ENCODE measurements at regions not wholly inside any gene's neighbourhood (a gene's known extent, or its start where the extent isn't known, plus 50 kb on each side); places are given as distances from the start of the nearest gene placed in this dataset.

DNA sequence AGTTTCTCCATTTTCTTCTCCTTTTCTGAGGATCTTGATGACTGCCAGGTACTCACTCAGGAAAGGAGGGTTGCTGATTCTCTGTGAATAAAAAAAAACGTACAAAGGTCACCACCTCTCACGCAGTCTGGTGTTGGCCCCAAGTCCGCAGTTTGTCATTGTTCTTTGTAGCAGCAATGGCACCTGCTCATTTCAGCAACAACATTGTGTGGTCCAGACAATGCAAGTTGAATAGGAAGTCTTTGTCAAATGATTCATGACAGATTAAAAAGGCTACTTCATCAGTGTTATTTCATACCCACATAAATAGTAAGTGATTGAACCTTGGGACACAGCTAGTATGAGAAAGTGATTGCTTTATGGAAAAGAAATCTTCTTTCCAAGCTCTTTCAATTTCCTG, 653.5 kb upstream of the MGMT start:
- DNase-seq (ENCODE audit: low read depth) = no peak

- DNase-seq (ENCODE audit: low read depth) = no peak
Measured at GRCh38 chr10:128814024-128814423, 653.0 kb upstream of the MGMT start.

DNA sequence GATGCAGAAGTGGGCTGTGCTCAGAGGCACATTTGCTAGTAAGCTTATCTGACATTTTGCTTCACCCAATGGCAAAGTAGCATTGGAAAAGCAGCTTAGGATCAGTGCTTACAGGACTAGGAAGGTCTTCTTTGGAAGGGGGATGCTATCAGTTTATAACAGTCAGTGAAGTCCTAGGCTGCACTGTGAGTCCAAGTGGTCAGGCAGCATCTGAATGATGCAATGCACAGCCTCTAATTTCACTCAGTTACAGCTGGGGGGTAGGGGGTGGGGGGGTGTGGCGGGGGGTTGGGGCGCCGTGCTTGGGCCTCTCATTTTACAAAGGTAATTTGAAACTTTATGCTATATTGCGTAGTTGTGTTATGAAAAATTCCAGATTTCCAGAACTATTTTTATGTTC, 652.3 kb upstream of the MGMT start:
- no peak for DNase-seq (ENCODE audit: low read depth)

DNA sequence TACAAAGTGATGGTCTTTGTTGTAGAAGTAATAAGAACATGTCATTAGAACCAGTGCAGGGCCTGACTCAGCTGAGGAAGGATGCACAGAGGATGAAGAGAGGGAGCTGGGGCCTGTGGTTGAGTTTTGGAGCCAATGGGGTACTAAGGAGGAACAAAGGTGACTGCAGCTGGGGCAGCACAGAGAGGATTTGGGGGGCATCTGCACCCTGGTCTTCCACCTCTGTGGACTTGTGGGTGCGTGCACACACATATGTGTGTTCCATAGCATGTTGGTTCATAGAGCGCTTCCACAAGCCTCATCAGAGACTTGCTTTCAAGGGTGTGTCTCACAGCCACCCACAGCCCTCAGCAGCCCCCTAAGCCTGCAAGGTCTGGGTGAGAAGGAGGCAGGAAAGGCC, 650.3 kb upstream of the MGMT start:
- DNase-seq (ENCODE audit: low read depth) = no peak

- no peak for DNase-seq (ENCODE audit: low read depth)
Measured at GRCh38 chr10:128817636-128818035, 649.4 kb upstream of the MGMT start.

DNA sequence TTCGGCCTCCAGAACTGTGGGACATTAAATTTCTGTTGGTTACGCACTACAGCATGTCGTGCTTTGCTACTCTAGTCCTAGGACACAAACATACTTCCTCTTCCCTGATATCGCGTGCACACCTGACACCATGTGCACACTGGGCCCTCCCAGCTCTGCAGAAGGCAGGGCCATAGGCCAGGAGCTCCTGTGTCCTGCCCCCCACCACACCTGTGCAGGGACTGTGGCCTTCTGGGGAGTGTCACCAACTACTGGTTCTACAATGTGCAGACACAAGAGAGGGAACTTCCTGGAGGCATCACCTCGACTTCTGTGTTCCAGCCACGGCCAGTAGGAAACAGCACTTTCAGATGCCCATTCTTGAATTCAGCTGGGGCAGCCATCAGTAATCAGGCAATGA, 646.4 kb upstream of the MGMT start:
- no peak for DNase-seq (ENCODE audit: low read depth)

- no peak for DNase-seq (ENCODE audit: low read depth)
Measured at GRCh38 chr10:128823201-128823600, 643.8 kb upstream of the MGMT start.

- DNase-seq (ENCODE audit: low read depth) = no peak
Measured at GRCh38 chr10:128825626-128826025, 641.4 kb upstream of the MGMT start.

DNA sequence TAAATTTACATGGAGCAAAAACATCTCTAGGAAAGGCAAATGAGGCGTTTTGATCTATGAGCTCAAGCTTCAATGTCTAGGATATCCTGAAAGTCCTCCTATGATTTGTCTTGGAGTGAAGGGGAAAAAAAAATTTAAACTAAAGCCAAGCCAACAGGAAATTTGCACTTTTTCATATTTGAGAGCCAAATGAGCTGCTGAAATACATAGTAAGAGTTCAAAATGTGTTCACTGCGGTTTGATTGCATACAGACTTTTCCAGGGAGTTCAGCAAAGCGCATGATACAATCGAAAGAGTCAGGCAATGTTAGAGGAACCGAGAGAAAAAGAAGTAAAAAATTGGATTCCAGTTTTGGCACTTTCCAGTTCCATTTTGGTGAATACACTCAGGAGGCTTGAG, 633.4 kb upstream of the MGMT start:
- no peak for DNase-seq (ENCODE audit: low read depth)

DNA sequence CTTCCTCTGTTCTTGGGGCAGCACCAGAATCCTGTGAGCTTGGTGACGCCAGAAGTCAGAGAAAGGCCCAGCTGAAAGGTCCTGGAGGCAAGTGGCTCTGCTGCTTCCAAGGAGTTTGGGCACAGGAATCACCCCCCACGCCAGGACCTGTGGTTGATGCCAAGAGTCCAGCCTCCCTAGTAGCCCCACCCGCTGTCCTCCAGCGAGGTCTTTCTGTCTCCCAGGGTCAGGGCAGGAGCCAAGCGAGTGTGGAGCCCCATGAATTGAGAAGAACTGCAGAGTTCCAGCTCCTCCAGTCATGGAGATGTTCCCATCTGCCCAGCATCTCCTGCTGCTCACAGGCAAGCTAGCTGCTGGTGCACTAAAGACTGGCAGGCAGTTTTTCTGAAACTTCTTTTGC, 631.7 kb upstream of the MGMT start:
- no peak for DNase-seq (ENCODE audit: low read depth)

- no peak for DNase-seq (ENCODE audit: low read depth)
Measured at GRCh38 chr10:128837478-128837877, 629.6 kb upstream of the MGMT start.

DNA sequence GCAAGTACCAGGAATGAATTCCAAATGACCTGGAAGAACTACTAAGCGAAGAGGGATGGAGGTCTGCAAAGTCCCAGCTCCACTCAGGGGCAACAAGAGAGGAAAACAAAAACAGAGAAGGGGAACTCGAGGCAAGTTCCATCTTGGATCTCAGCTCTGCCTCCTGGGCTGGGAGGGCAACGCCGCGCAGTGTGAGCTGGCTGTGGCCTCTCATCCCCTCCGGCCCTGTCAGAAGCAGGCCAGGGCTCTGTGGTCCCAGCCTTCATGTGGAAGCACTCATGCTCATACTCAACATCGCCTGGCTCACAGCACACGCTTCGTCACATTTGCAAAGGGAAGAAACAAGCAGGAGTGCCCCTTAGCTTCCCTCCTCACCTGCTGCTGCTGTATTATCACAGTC, 627.9 kb upstream of the MGMT start:
- no peak for DNase-seq (ENCODE audit: low read depth)

GRCh38 chr10:128839701-128840100, 627.3 kb upstream of the MGMT start:
- no peak for DNase-seq (ENCODE audit: low read depth)

DNA sequence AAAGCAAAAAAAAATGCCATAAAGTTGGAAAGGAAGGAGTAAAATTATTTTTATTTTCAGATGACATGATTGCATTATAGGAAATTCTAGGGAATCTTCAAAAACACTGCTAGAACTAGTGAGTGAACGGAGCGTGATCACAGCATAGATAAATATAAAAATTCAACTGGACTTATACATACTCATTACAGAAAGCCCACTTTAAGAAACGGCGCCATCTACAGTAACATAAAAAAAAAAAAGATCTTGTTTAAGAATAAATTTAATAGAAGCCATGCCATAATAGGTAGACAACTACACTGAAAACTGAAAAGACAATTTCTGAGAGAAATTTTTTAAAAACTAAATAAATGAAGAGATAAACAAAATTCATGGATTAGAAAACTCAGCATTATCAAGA, 623.1 kb upstream of the MGMT start:
- no peak for DNase-seq (ENCODE audit: low read depth)

DNA sequence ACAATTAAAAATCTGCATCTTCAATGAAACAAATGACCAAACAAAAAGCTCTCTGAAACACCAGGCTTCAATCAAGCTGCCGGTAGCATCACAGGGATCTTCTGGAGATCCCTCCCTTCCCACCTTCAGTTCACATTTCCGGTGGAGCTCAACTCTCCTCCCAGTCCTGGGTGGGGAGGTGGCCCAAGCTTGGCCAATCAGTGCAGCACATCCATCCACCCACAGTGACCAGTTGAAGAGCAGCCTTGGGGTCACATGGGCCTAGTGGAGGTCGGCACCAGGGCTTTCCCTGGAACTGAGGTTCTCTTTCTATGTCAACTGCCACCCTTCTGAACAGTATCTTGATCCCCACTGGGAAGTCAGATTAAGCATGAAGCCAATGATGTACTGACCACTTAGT, 620.1 kb upstream of the MGMT start:
- DNase-seq (ENCODE audit: low read depth) = no peak

- DNase-seq (ENCODE audit: low read depth) = no peak
Measured at GRCh38 chr10:128848810-128849209, 618.2 kb upstream of the MGMT start.

GRCh38 chr10:128850647-128851046, 616.4 kb upstream of the MGMT start:
- DNase-seq (ENCODE audit: low read depth) = no peak

DNA sequence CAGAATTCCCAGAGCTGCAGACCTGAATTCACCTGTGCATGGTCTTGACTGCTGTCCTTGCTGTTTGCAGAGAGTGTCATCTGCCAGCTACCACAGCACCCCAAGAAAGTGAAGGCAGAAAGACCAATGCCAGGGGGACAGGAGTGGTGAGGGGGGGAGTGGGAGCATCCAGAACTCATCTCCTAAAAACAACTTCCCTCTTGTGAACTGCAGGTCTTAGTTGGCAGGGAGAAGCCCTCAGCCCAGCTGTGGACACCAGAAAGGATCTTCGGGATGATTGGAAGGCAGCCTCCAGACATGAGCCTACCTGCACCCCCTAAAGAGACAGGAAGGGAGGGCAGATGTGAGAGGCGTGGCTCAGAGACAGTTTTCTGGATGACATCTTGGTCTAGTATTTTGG, 615.8 kb upstream of the MGMT start:
- DNase-seq (ENCODE audit: low read depth) = no peak

- no peak for DNase-seq (ENCODE audit: low read depth)
Measured at GRCh38 chr10:128851726-128852125, 615.3 kb upstream of the MGMT start.

GRCh38 chr10:128852449-128852848, 614.6 kb upstream of the MGMT start:
- no peak for DNase-seq (ENCODE audit: low read depth)

DNA sequence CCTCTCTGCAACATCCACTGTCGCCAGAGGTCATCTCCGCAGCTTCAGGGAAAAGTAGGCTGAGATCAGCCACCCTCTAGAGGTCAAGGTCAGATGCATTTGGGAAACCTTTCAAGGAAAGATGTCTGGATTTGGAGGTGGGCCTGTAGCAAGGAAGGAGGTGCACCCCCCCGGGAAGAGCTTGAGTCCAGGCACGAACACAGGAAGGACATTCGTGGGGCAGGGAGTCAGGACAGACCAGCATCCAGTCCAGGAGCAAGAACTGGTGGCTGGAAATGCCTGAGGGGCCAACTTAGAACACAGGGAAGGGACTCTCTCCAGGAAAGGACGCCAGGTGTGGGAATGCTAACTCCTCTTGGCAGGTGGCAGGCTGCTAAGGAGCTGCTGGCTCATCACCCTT, 614.1 kb upstream of the MGMT start:
- no peak for DNase-seq (ENCODE audit: low read depth)

DNA sequence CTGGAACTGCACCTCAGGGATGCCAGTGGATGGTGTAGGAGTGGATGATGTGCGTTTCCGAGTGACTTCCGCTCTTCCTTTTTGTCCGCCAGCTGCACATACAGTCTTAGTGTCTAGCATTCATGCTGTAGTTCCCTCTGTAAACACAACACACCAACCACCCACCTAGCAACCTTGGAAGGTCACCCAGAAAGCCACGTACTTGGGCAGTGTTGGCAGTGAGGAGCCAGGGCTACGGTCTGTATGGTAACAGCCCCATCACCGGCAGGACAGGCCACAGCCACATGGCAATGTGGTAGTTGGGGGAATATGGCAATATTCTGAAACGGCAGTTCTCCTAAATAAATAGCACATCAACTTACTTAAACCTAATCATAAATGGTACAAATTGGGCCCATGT, 613.5 kb upstream of the MGMT start:
- DNase-seq (ENCODE audit: low read depth) = no peak

DNA sequence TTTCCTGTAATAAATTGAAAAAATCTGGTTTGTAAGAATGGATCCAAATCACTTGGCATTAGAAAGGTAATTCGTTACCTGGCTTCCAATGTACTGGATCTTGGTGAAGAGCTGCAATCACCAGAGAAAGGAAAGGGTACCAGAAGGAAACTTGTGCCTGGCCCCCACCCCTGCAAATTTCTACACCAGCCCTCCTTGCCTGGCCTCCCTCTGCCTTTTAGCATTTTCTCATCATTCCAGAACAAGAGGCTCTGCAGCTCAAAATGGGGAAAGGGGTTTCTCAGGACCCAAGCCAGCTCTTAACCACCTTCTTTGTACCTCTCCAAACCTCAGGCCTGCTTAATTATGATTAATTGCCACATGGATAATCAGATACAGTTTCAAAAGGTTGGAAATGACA, 612.8 kb upstream of the MGMT start:
- no peak for DNase-seq (ENCODE audit: low read depth)

- no peak for DNase-seq (ENCODE audit: low read depth)
Measured at GRCh38 chr10:128854963-128855362, 612.1 kb upstream of the MGMT start.

Data from HS-5 (cell line).